Activated CD4-positive, alpha-beta T cell treated with anti-CD3 and anti-CD28 coated beads, Interleukin-2, amount 10 ng/mL, durations not matched to agents 7 days and 5 days (primary cell): ENCODE measurements at regions not wholly inside any gene's neighbourhood (a gene's known extent, or its start where the extent isn't known, plus 50 kb on each side); places are given as distances from the start of the nearest gene placed in this dataset.

Experiments
- CTCF ChIA-PET: fragments of 350-600 bp; sonication (Branson Sonifier 250); formaldehyde crosslinking; loops from one replicate; lab custom pipeline; 2021; ENCODE audit warnings: antibody characterized with exemption; lab: Charles Lee
- POLR2A ChIA-PET: fragments of 350-600 bp; sonication (Branson Sonifier 250); formaldehyde crosslinking; loops from one replicate; lab custom pipeline; 2021; ENCODE audit warnings: antibody characterized with exemption; lab: Charles Lee
- DNase-seq: peaks from one replicate; pipeline ENCODE4 v3.0.0-alpha.2; 2020
- H3K27ac Mint-ChIP-seq: one replicate; pipeline ENCODE4 v1.8.0; 2021; ENCODE audit warnings: mild to moderate bottlenecking, moderate library complexity, mixed read lengths
- H3K27me3 Mint-ChIP-seq: one replicate; pipeline ENCODE4 v1.8.0; 2021; ENCODE audit warnings: mixed read lengths
- H3K36me3 Mint-ChIP-seq: one replicate; pipeline ENCODE4 v1.8.0; 2021; ENCODE audit warnings: low read depth, mixed read lengths
- H3K4me1 Mint-ChIP-seq: one replicate; pipeline ENCODE4 v1.8.0; 2021; ENCODE audit warnings: mixed read lengths
- H3K4me3 Mint-ChIP-seq: one replicate; pipeline ENCODE4 v1.8.0; 2021; ENCODE audit warnings: mild to moderate bottlenecking, moderate library complexity, mixed read lengths
- H3K9me3 Mint-ChIP-seq: one replicate; pipeline ENCODE4 v1.8.0; 2021; ENCODE audit warnings: mixed read lengths

DNA sequence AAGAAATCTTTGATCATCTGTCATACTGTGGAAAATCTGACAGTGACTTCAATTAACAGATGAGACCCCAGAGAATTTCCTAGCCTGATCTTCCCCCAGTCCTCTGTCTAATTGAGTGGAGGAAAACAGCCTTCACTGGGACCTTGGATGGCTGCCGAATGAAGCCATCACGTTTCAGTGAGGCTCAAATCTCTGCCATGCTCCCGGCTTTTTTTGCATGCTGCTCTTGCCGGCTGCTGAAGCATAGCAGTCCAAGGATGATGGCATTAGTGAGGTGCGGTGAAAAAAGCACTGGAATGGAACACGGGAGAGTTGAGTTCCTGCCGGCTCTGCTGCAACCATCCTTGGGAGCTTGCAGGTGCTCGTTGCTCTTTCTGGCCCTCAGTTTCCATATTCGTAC, 430.5 kb downstream of the SLC4A3 start:
- ChIA-PET CTCF (no interaction called here), POLR2A (no interaction called here)
- Mint-ChIP-seq H3K27ac (no peak overlapping the region), H3K4me1 (no peaks in the 10 kb centered on the region), H3K4me3 (no peak overlapping the region), H3K27me3 (no peaks in the 10 kb centered on the region), H3K36me3 (no peaks in the 10 kb centered on the region), H3K9me3 (no peaks in the 10 kb centered on the region)
- no peak for DNase-seq

DNA sequence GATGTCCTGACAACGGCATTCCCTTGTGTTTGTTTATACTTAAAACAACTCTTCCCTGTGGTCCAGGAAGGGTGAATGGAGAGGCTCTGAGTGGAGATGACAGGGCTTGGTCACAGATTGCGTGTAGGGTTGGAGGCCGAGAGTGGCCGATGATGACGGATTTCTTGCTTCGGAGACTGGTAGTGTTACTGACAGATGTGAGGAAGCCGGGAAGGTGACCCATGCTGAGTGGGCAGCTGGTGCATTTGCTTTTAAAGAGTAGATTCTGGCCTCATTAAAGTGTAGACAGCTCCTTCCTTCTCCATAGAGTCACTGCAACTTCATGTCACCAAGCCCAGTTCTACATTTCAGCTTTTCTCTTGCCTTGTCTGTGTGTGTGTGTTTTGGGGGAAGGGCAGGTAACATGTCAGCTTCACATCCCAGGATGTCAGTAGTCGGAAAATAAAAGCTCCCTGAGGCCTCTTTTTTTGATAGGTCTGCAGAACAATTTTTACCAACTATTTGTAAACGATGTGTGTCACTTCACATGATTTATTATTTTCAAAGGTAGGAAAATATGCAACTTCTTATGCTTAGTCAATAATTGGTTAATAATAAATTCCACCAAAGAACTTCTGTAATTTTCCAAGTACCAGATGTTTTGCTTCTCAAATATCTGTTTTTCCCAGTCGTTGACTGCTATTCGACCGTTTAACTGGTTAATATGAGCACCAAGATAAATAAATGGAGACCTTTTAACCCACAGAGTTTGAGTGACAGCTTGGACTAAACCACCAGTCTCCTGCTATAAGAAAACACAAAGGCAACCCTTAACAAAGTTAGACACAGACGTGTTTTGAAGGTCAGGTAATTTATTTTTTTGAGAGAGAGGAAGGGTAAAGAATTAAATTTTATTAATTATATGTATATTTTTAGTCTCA, 436.9 kb downstream of the SLC4A3 start:
- no peaks in the 10 kb centered on the region for H3K27me3 Mint-ChIP-seq
- CTCF ChIA-PET = no interaction called here
- H3K36me3 Mint-ChIP-seq = no peaks in the 10 kb centered on the region
- no peak overlapping the region for H3K4me3 Mint-ChIP-seq
- POLR2A ChIA-PET = no interaction called here
- no peaks in the 10 kb centered on the region for H3K4me1 Mint-ChIP-seq
- H3K27ac Mint-ChIP-seq = no peak overlapping the region
- no peak for DNase-seq
- H3K9me3 Mint-ChIP-seq = no peaks in the 10 kb centered on the region

DNA sequence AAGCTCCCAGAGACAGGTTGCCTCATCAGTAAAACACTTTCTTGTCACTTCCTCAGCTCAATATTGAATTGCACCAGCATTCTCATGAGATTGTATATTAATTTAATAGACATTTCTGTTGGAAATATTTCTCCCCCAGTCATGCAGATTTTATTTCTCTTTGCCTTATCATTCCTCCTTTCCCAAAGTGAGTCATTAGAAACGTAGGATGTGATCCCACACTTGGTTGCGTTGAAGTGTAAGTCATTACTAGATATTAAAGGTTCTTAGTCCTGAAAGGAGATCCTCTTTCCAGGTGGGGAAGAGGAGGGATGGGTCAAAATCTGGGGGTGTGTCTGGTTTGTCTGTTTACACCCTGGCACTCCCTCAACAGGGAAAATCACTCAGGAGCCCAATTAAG, 438.2 kb downstream of the SLC4A3 start:
- ChIA-PET CTCF (no interaction called here), POLR2A (no interaction called here)
- H3K27me3 Mint-ChIP-seq = no peaks in the 10 kb centered on the region
- H3K4me3 Mint-ChIP-seq = no peak overlapping the region
- H3K4me1 Mint-ChIP-seq = no peaks in the 10 kb centered on the region
- H3K9me3 Mint-ChIP-seq = no peaks in the 10 kb centered on the region
- H3K27ac Mint-ChIP-seq = no peak overlapping the region
- DNase-seq = no peak
- no peaks in the 10 kb centered on the region for H3K36me3 Mint-ChIP-seq

DNA sequence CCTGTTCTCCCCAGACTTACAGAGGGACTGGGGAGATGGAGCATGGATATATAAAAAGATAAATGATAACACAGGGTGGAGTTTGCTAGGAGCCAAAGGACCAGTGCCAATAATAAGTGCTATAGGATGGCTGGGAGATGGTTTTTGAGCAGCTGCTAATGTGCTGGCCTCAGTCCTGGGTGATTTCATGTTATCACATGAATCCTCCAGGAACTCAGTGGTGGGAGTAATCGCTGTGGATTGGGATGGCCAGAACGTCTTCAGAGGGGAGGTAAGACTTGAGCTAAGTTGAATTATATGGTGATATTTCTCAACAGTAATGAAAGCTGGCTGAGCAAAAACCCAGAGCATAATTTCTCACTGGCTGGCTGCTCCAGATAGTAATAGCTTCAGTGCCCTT, 441.4 kb downstream of the SLC4A3 start:
- DNase-seq = no peak
- no peaks in the 10 kb centered on the region for H3K36me3 Mint-ChIP-seq
- POLR2A ChIA-PET = no interaction called here
- H3K4me1 Mint-ChIP-seq = no peaks in the 10 kb centered on the region
- no peaks in the 10 kb centered on the region for H3K27me3 Mint-ChIP-seq
- H3K27ac Mint-ChIP-seq = no peak overlapping the region
- CTCF ChIA-PET = no interaction called here
- H3K9me3 Mint-ChIP-seq = no peaks in the 10 kb centered on the region
- no peak overlapping the region for H3K4me3 Mint-ChIP-seq

DNA sequence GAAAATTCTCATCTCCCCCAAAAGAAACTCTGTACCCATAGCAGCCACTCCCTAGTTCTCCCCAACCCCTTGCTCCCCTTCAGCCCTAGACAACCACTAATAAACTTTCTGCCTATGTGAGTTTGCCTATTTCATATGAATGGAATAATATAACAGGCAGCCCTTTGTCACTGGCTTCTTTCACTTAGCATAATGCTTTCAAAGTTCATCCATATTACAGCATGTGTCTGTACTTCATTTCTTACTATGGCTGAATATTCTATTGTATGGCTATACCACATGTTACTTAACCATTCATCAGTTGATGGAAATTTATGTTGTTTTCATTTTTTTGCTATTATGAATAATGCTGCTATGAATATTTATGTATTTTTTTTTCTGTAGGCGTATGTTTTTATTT, 442.9 kb downstream of the SLC4A3 start:
- no peaks in the 10 kb centered on the region for H3K36me3 Mint-ChIP-seq
- no peaks in the 10 kb centered on the region for H3K9me3 Mint-ChIP-seq
- ChIA-PET CTCF (no interaction called here), POLR2A (no interaction called here)
- no peak overlapping the region for H3K27ac Mint-ChIP-seq
- no peak overlapping the region for H3K4me3 Mint-ChIP-seq
- H3K27me3 Mint-ChIP-seq = no peaks in the 10 kb centered on the region
- no peak for DNase-seq
- H3K4me1 Mint-ChIP-seq = no peaks in the 10 kb centered on the region

DNA sequence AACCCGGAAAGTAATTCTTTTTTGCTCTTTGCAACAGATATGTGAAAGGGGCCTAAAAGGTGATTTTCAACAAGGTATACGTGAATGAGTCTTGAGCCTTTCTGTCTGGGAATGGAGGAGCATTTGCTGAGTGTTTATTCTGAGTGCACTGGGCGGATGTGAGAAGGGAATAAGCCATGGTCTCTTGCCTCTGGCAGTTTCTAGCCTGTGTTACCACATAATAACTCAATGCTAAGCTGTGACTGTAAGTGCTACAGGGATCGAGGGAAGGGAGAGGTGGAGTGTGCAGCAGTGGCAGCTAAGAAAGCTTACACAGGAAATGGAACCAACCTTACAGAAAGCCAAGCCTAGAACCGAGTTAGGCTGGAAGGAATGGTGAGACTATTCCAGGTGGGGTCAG, 444.3 kb downstream of the SLC4A3 start:
- Mint-ChIP-seq H3K27me3 (no peaks in the 10 kb centered on the region), H3K27ac (no peak overlapping the region), H3K4me3 (no peak overlapping the region), H3K9me3 (no peaks in the 10 kb centered on the region), H3K36me3 (no peaks in the 10 kb centered on the region), H3K4me1 (no peaks in the 10 kb centered on the region)
- CTCF ChIA-PET = no interaction called here
- no peak for DNase-seq
- POLR2A ChIA-PET = no interaction called here

DNA sequence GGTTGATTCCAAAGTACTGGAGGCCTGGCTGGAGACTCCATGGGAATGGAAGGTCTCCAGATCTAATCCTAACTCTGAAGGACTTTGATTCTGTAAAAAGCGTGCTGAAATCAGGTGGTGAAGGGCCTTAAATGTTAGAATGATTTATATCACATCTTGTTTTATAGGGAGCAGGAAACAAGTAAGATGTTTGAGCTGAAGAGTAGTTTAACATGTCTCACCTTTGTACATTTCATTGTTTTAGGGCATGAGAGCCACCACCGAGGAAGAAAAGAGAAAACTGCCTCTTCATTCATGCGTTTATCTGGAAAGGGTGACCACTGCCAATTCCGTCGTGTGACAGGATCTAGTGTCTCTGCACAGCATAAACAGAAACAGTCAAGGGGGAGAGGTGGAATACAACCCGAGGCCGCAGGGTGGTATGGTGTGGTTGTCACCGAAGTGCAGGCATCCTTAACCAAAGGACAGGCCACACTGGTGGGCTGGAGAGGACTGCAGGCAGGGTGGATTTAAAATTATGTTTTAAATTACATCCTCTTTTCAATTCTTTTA, 445.3 kb downstream of the SLC4A3 start:
- no peak overlapping the region for H3K27ac Mint-ChIP-seq
- H3K4me1 Mint-ChIP-seq = no peaks in the 10 kb centered on the region
- no peaks in the 10 kb centered on the region for H3K9me3 Mint-ChIP-seq
- ChIA-PET POLR2A (no interaction called here), CTCF (no interaction called here)
- no peak for DNase-seq
- no peaks in the 10 kb centered on the region for H3K36me3 Mint-ChIP-seq
- H3K27me3 Mint-ChIP-seq = no peaks in the 10 kb centered on the region
- no peak overlapping the region for H3K4me3 Mint-ChIP-seq

DNA sequence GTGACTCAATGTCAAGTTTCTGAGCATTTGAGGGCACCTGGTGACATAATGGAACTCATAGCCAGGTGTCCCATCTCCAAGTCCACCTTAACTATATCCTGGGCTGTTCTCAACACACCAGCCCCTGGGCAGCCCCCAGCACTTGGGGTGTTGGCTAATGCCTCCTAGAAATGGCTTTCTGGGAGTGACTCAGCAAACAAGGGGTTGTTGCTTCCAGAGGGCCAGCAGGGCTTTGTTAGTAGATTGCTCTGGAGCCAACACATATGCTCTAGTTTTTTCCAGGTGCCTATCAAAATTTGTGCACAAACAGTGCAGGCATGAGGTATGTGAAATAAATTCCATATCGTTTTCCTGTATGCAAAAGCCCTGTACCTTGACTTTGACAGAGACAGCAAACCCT, 448.4 kb downstream of the SLC4A3 start:
- Mint-ChIP-seq H3K27me3 (no peaks in the 10 kb centered on the region), H3K4me3 (no peak overlapping the region), H3K27ac (no peak overlapping the region), H3K4me1 (no peaks in the 10 kb centered on the region), H3K9me3 (no peaks in the 10 kb centered on the region), H3K36me3 (no peaks in the 10 kb centered on the region)
- ChIA-PET CTCF (no interaction called here), POLR2A (no interaction called here)
- DNase-seq = no peak

DNA sequence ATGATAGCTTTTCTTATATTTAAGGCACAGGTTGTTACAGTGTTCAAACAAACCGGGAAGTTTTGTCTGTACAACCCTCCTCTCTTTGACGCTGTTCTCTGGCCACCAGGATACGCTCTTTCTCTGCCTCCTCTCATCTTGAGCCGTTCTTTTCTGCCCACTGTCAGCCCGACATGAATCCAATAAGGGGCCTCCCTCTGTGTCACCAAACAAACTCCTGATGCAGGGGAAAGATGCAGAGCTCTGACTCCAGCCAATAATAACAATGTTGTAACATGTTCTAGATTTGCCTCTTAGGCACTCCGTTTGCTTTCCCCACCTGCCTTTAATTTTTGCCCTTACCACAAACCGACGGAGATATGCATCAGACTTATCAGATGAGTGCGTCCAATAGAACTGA, 449.3 kb downstream of the SLC4A3 start:
- POLR2A ChIA-PET = no interaction called here
- Mint-ChIP-seq H3K36me3 (no peaks in the 10 kb centered on the region), H3K27me3 (no peaks in the 10 kb centered on the region), H3K4me3 (no peak overlapping the region), H3K9me3 (no peaks in the 10 kb centered on the region), H3K4me1 (no peaks in the 10 kb centered on the region), H3K27ac (no peak overlapping the region)
- CTCF ChIA-PET = no interaction called here
- DNase-seq = no peak

DNA sequence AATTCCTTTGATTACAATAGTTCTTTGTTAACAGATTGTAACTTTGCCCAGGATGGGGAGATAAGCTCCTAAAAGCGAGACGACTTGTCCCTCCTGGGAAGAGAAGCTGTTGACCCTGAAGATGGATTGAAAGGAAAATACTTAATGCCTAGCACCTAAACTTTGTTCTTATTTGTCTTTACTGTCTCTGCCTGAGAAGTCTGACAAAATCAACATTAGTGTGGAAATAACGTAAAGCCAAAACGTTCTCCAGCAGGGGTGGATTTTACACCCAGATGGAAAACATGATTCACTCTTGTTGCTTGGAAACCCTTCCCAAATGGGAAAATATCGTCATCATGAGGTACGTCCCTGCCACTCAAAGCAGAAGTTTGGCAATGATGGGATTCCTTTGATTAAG, 450.1 kb downstream of the SLC4A3 start:
- no peak overlapping the region for H3K27ac Mint-ChIP-seq
- H3K27me3 Mint-ChIP-seq = no peaks in the 10 kb centered on the region
- DNase-seq = no peak
- no peaks in the 10 kb centered on the region for H3K4me1 Mint-ChIP-seq
- no peaks in the 10 kb centered on the region for H3K36me3 Mint-ChIP-seq
- no peak overlapping the region for H3K4me3 Mint-ChIP-seq
- no peaks in the 10 kb centered on the region for H3K9me3 Mint-ChIP-seq
- ChIA-PET CTCF (no interaction called here), POLR2A (no interaction called here)

DNA sequence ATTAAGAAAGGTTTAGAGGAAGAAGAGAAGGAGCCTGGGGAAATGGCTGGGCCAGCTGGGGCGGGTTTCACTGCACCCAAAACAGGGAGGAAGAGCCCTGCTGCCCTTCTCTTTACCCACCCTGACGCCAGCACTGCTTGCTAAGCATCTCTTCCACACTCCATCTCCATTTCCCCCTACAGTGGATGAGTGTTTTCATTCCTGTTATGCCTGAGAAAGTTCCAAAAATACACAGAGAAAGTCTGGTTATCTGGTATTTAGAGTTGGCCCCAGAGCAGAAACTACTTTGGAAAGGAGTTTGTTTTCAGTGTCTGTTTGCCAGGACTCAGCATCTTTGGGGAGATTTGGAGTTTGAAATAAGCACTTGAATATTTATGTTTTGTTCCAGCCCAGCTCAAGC, 451.0 kb downstream of the SLC4A3 start:
- POLR2A ChIA-PET = no interaction called here
- H3K36me3 Mint-ChIP-seq = no peaks in the 10 kb centered on the region

DNA sequence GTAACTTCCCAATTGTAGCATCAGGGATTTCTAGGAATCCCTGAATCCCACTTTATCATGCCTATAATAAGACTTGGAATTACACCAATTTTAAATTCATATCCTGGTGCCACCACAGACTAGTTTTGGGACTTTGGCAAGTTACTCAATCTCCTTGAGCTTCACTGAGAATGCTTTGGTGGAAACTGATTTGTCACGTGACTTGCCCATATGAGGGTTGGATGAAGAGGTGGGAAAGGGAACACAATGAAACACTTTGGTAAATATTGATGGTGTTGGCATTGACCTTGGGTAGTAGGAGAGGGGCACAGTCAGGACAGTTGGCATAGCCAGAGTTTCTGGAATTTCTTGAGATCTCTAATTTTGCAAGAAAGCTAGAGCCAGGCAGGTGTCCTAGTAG, 452.2 kb downstream of the SLC4A3 start:
- H3K4me1 Mint-ChIP-seq = no peaks in the 10 kb centered on the region
- no peaks in the 10 kb centered on the region for H3K36me3 Mint-ChIP-seq
- no peak overlapping the region for H3K27ac Mint-ChIP-seq
- no peak for DNase-seq
- H3K9me3 Mint-ChIP-seq = no peaks in the 10 kb centered on the region
- ChIA-PET POLR2A (no interaction called here), CTCF (no interaction called here)
- H3K4me3 Mint-ChIP-seq = no peak overlapping the region
- no peaks in the 10 kb centered on the region for H3K27me3 Mint-ChIP-seq

More for the DNA sequence above, 451.0 kb downstream of the SLC4A3 start:
- H3K27ac Mint-ChIP-seq = no peak overlapping the region
- CTCF ChIA-PET = no interaction called here
- H3K9me3 Mint-ChIP-seq = no peaks in the 10 kb centered on the region
- no peak for DNase-seq
- H3K27me3 Mint-ChIP-seq = no peaks in the 10 kb centered on the region
- no peak overlapping the region for H3K4me3 Mint-ChIP-seq
- H3K4me1 Mint-ChIP-seq = no peaks in the 10 kb centered on the region

DNA sequence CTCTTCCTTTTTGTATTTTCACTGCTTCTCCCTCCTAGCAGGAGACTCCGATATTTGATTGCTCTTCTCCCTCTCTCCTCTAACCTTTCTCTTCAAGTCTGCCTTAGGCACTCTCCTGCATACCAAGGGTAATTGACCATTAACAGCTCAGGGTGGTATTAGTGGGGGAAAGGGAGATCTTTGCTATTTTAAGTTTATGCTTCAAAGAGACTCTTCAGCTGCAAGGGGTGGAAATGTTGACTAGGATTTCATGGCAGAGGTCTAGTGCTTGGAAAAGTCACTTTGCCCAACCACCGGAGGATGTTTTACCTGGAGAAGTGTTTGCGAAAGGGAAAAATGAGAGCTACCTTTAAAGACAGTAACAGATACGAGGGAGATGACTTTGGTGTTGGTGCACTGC, 453.7 kb downstream of the SLC4A3 start:
- Mint-ChIP-seq H3K27ac (no peak overlapping the region), H3K36me3 (no peaks in the 10 kb centered on the region), H3K4me3 (no peak overlapping the region), H3K4me1 (no peaks in the 10 kb centered on the region), H3K27me3 (no peaks in the 10 kb centered on the region), H3K9me3 (no peaks in the 10 kb centered on the region)
- CTCF ChIA-PET = no interaction called here
- DNase-seq = no peak
- POLR2A ChIA-PET = no interaction called here

DNA sequence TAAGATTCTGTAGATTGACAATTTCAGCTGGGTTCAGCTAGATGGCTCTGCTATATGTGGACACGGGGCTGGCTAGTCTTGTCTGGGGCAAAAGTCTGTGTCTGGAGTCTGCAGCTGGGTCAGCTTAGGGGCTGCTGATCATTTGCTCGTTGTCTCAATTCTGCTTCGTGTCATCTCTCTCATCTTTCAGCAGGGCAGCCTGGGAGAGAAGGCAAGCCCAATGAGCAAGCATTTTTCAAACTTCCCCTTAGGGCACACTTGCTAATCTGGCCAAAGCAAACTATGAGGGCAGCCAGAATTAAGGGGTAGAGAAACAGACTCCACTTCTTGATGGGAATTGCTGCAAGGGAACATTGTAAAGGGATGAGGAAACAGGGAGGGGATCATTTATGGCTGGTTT, 462.6 kb downstream of the SLC4A3 start:
- Mint-ChIP-seq H3K4me3 (no peak overlapping the region), H3K4me1 (no peaks in the 10 kb centered on the region), H3K27me3 (peaks cover 6% of the 10 kb centered on the region), H3K9me3 (no peaks in the 10 kb centered on the region), H3K36me3 (no peaks in the 10 kb centered on the region), H3K27ac (no peak overlapping the region)
- CTCF ChIA-PET = no interaction called here
- POLR2A ChIA-PET = no interaction called here
- DNase-seq = no peak
